DOHH2 (cell line): ENCODE measurements at regions not wholly inside any gene's neighbourhood (a gene's known extent, or its start where the extent isn't known, plus 50 kb on each side); places are given as distances from the start of the nearest gene placed in this dataset.

Experiments used
- H3F3A ChIP-seq: fragments of 200-600 bp; sonication (generic), shearing (Covaris generic); 2 replicates; pipeline ENCODE4 v1.6.0; 2016; ENCODE audit warnings: antibody characterized with exemption, mild to moderate bottlenecking; ENCODE audit not compliant: control insufficient read depth, insufficient read depth
- H3K27ac ChIP-seq: fragments of 200-600 bp; sonication (generic); 2 replicates; pipeline ENCODE4 v1.5.1; 2014; ENCODE audit warnings: low read depth, mild to moderate bottlenecking, low read length, moderate library complexity
- H3K27me3 ChIP-seq: fragments of 200-600 bp; sonication (generic); 2 replicates; pipeline ENCODE4 v1.6.1; 2014; ENCODE audit warnings: mild to moderate bottlenecking, low read length, mixed read lengths; ENCODE audit not compliant: control insufficient read depth
- H3K36me3 ChIP-seq: fragments of 200-600 bp; sonication (generic); 2 replicates; pipeline ENCODE4 v1.6.1; 2014; ENCODE audit warnings: mild to moderate bottlenecking, low read length, moderate library complexity, mixed read lengths; ENCODE audit not compliant: control insufficient read depth
- H3K4me1 ChIP-seq: fragments of 200-600 bp; sonication (generic); 2 replicates; pipeline ENCODE4 v1.6.1; 2014; ENCODE audit warnings: mild to moderate bottlenecking, low read length, mixed read lengths; ENCODE audit not compliant: control insufficient read depth
- H3K4me2 ChIP-seq: fragments of 200-600 bp; sonication (generic); 2 replicates; pipeline ENCODE4 v1.6.0; 2014; ENCODE audit warnings: mild to moderate bottlenecking, low read length, moderate library complexity
- H3K4me3 ChIP-seq: fragments of 200-600 bp; sonication (generic); 2 replicates; pipeline ENCODE4 v1.5.1; 2014; ENCODE audit warnings: mild to moderate bottlenecking, low read length, mixed read lengths
- H3K79me2 ChIP-seq: fragments of 200-600 bp; sonication (generic); 2 replicates; pipeline ENCODE4 v1.6.1; 2014; ENCODE audit warnings: mild to moderate bottlenecking, low read length, mixed read lengths; ENCODE audit not compliant: control insufficient read depth
- H3K9me2 ChIP-seq: fragments of 200-600 bp; sonication (generic); replicated peaks from 2 replicates; pipeline ENCODE4 v1.6.1; 2014; ENCODE audit warnings: mild to moderate bottlenecking, low read length, mixed read lengths; ENCODE audit not compliant: control insufficient read depth
- H3K9me3 ChIP-seq: fragments of 200-600 bp; sonication (generic); 2 replicates; pipeline ENCODE4 v1.6.1; 2014; ENCODE audit warnings: antibody characterized with exemption, low read length, mixed read lengths; ENCODE audit not compliant: control insufficient read depth, insufficient read depth
- H4K20me1 ChIP-seq: fragments of 200-600 bp; sonication (generic); 2 replicates; pipeline ENCODE4 v1.6.0; 2014; ENCODE audit warnings: low read depth, mild to moderate bottlenecking, antibody characterized with exemption, low read length, moderate library complexity; ENCODE audit not compliant: control insufficient read depth, insufficient read depth
- CTCF ChIP-seq: fragments of 200-600 bp; sonication (generic); IDR thresholded peaks from one replicate; pipeline ENCODE4 v1.5.1; 2014; ENCODE audit warnings: antibody characterized with exemption, mild to moderate bottlenecking, low read depth, low read length; ENCODE audit not compliant: poor library complexity, severe bottlenecking
- EZH2phosphoT487 ChIP-seq: fragments of 200-600 bp; sonication (generic); IDR thresholded peaks from 2 replicates; pipeline ENCODE4 v1.6.1; 2017; ENCODE audit warnings: borderline replicate concordance, mild to moderate bottlenecking, antibody characterized with exemption, low read length, moderate library complexity, mixed read lengths

GRCh38 chr6:100116411-100117194, 122.6 kb upstream of the MCHR2 start:
- H3K4me2 ChIP-seq: no peak overlapping the region
- no peaks in the 10 kb centered on the region for H3K9me2 ChIP-seq
- no peaks in the 10 kb centered on the region for H3F3A ChIP-seq
- TF ChIP-seq CTCF (peak; percentile 69), EZH2phosphoT487 (no peak)
- no peaks in the 10 kb centered on the region for H3K4me1 ChIP-seq
- H3K9me3 ChIP-seq: no peaks in the 10 kb centered on the region
- no peak overlapping the region for H3K27ac ChIP-seq
- H3K79me2 ChIP-seq: no peaks in the 10 kb centered on the region
- H3K36me3 ChIP-seq: no peaks in the 10 kb centered on the region
- H3K27me3 ChIP-seq: no peaks in the 10 kb centered on the region; the same call in none of the 2 replicates
- no peak overlapping the region for H3K4me3 ChIP-seq
- no peaks in the 10 kb centered on the region for H4K20me1 ChIP-seq

- peaks cover 2% of the 10 kb centered on the region; the same call in 1 of the 2 replicates for H3K27me3 ChIP-seq
- no peaks in the 10 kb centered on the region for H3K9me2 ChIP-seq
- H3K4me1 ChIP-seq: no peaks in the 10 kb centered on the region
- H3K27ac ChIP-seq: no peak overlapping the region
- H3K36me3 ChIP-seq: no peaks in the 10 kb centered on the region
- H4K20me1 ChIP-seq: no peaks in the 10 kb centered on the region
- no peak overlapping the region for H3K4me2 ChIP-seq
- no peaks in the 10 kb centered on the region for H3F3A ChIP-seq
- no peaks in the 10 kb centered on the region for H3K79me2 ChIP-seq
- H3K9me3 ChIP-seq: no peaks in the 10 kb centered on the region
- TF ChIP-seq EZH2phosphoT487 (no peak), CTCF (no peak)
- H3K4me3 ChIP-seq: no peak overlapping the region
Measured at GRCh38 chr6:100115407-100116101, 121.5 kb upstream of the MCHR2 start.

- Histone ChIP-seq H3K4me3 (no peak overlapping the region), H3K27ac (no peak overlapping the region), H3K36me3 (no peaks in the 10 kb centered on the region), H3K79me2 (no peaks in the 10 kb centered on the region), H3K27me3 (peaks cover 2% of the 10 kb centered on the region; the same call in 1 of the 2 replicates), H3F3A (no peaks in the 10 kb centered on the region), H3K4me2 (no peak overlapping the region), H3K9me3 (no peaks in the 10 kb centered on the region), H3K9me2 (no peaks in the 10 kb centered on the region), H3K4me1 (no peaks in the 10 kb centered on the region), H4K20me1 (no peaks in the 10 kb centered on the region)
- no peak for TF ChIP-seq CTCF
- no peak for TF ChIP-seq EZH2phosphoT487
Measured at GRCh38 chr6:100112855-100113508, 119.0 kb upstream of the MCHR2 start.
